Stomach (tissue), 4 donors: ENCODE measurements at regions not wholly inside any gene's neighbourhood (a gene's known extent, or its start where the extent isn't known, plus 50 kb on each side); places are given as distances from the start of the nearest gene placed in this dataset.

Experiments
- EP300 ChIP-seq: sonication (generic); formaldehyde crosslinking; IDR thresholded peaks from one replicate; pipeline ENCODE4 v1.6.1; 2017; ENCODE audit warnings: antibody characterized with exemption
- POLR2A ChIP-seq, 4 donors: fragments of 450-650 bp; IDR thresholded peaks; one replicate each; pipeline ENCODE4 v1.6.1; 2016; ENCODE audit warnings: antibody characterized with exemption in 4 of 4, control low read depth in 2 of 4, mild to moderate bottlenecking in 1 of 4, moderate library complexity in 1 of 4
- POLR2AphosphoS5 ChIP-seq, 3 donors: sonication (generic); formaldehyde crosslinking; IDR thresholded peaks; one replicate each; pipeline ENCODE4 v1.6.1; 2016; ENCODE audit warnings: antibody characterized with exemption in 3 of 3
- TF ChIP-seq, protein P1 (sequence below), 7 experiments: fragments of 450-650 bp in 4 of 7; fragments of 200-600 bp in 3 of 7; sonication (generic) in 3 of 7; IDR thresholded peaks; one replicate each; pipeline ENCODE4 v1.5.1; 2016 to 2019; ENCODE audit warnings: antibody characterized with exemption in 7 of 7, control low read depth in 2 of 7, mild to moderate bottlenecking in 1 of 7

DNA sequence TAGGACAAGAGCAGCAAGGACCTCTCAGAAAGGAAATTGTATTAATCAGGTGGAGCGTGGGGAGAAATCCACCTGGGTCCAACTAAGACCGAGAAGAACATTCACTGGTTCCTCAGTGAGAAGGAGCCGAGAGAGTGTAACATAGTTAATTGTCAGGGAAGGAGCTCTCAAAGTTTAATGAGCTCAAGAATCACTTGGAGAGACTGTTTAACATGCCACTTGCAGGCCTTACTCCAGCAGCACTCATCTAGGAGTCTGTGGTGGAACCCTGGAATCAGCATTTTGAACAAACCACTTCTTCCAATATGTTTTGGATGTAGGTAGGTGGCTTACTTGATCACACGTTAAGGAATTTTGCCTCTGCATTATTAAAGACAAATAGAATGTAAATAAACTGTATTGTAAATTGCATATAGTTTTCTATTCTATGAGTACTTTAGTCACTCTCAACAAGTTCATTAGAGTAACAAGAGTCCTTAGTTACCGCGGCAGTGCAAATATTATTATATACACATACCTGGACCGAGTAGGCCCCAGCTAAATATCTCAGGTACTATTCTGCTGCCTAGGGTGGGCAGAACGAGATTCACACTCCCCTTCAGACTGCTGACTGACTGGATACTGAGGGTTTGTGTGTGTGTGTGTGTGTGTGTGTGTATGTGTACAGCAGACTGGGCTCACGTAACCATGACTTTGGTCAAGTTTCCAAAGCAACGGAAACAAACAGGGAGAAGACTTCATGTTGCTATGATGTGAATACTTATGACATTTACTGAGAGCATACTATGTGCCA, 203.2 kb upstream of the USP24 start:
- TF ChIP-seq, protein P1, sequence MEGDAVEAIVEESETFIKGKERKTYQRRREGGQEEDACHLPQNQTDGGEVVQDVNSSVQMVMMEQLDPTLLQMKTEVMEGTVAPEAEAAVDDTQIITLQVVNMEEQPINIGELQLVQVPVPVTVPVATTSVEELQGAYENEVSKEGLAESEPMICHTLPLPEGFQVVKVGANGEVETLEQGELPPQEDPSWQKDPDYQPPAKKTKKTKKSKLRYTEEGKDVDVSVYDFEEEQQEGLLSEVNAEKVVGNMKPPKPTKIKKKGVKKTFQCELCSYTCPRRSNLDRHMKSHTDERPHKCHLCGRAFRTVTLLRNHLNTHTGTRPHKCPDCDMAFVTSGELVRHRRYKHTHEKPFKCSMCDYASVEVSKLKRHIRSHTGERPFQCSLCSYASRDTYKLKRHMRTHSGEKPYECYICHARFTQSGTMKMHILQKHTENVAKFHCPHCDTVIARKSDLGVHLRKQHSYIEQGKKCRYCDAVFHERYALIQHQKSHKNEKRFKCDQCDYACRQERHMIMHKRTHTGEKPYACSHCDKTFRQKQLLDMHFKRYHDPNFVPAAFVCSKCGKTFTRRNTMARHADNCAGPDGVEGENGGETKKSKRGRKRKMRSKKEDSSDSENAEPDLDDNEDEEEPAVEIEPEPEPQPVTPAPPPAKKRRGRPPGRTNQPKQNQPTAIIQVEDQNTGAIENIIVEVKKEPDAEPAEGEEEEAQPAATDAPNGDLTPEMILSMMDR (IDR thresholded peaks at IDR 0.05) = no peak
- TF ChIP-seq POLR2A (IDR thresholded peaks at IDR 0.05) (no peak), EP300 (no peak), POLR2AphosphoS5 (IDR thresholded peaks at IDR 0.05) (no peak)
